ENCODE measurements at regions not wholly inside any gene's neighbourhood (a gene's known extent, or its start where the extent isn't known, plus 50 kb on each side); places are given as distances from the start of the nearest gene placed in this dataset.

GRCh38 chr3:153749070-153749610 lies 372.1 kb upstream of the ARHGEF26 start:
- no peaks in the 10 kb centered on the region for H3K4me1 ChIP-seq (ENCODE audit: control insufficient read depth, insufficient read depth, low read length)
- H3K27me3 ChIP-seq (ENCODE audit: control insufficient read depth, insufficient read depth, low read length), result no peaks in the 10 kb centered on the region
- H3K27ac ChIP-seq (ENCODE audit: low read length), result no peak overlapping the region
- BruUV-seq (replicated peaks), result no TSS peak
- TF ChIP-seq REST (IDR thresholded peaks at IDR 0.05; ENCODE audit: insufficient read depth in 1 of 2, low read depth in 2 of 2, low read length in 1 of 2) (no peak), POLR2AphosphoS5 (IDR thresholded peaks at IDR 0.05; ENCODE audit: low read depth, low read length) (no peak), SIN3A (IDR thresholded peaks at IDR 0.05; ENCODE audit: borderline replicate concordance, insufficient read depth, low read depth, low read length) (no peak), TCF7L2 (IDR thresholded peaks at IDR 0.05; ENCODE audit: low read depth, low read length) (no peak)
- TF ChIP-seq, protein P1, sequence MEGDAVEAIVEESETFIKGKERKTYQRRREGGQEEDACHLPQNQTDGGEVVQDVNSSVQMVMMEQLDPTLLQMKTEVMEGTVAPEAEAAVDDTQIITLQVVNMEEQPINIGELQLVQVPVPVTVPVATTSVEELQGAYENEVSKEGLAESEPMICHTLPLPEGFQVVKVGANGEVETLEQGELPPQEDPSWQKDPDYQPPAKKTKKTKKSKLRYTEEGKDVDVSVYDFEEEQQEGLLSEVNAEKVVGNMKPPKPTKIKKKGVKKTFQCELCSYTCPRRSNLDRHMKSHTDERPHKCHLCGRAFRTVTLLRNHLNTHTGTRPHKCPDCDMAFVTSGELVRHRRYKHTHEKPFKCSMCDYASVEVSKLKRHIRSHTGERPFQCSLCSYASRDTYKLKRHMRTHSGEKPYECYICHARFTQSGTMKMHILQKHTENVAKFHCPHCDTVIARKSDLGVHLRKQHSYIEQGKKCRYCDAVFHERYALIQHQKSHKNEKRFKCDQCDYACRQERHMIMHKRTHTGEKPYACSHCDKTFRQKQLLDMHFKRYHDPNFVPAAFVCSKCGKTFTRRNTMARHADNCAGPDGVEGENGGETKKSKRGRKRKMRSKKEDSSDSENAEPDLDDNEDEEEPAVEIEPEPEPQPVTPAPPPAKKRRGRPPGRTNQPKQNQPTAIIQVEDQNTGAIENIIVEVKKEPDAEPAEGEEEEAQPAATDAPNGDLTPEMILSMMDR (IDR thresholded peaks at IDR 0.05), result no peak
- no peak for ATAC-seq
- H3K36me3 ChIP-seq (ENCODE audit: control insufficient read depth, insufficient read depth, low read length), result no peaks in the 10 kb centered on the region
- CTCF ChIA-PET, result no interaction called here
- in situ Hi-C loops (cut with HindIII; ENCODE audit: low pct_unique_long_range_greater_than_20kb, low sequenced_read_pairs) (no loop called here), intact Hi-C loops (cut with micrococcal nuclease; ENCODE audit: unreplicated experiment) (no loop called here)
- DNase-seq (ENCODE audit: low read depth, low spot score), result no peak
- no peak overlapping the region for H3K4me3 ChIP-seq (ENCODE audit: low read depth in 2 of 2, low read length in 2 of 2)
- POLR2A ChIA-PET, result no interaction called here
- no peaks in the 10 kb centered on the region for H3K9me3 ChIP-seq (ENCODE audit: control insufficient read depth, insufficient read depth, low read depth, low read length)

DNA sequence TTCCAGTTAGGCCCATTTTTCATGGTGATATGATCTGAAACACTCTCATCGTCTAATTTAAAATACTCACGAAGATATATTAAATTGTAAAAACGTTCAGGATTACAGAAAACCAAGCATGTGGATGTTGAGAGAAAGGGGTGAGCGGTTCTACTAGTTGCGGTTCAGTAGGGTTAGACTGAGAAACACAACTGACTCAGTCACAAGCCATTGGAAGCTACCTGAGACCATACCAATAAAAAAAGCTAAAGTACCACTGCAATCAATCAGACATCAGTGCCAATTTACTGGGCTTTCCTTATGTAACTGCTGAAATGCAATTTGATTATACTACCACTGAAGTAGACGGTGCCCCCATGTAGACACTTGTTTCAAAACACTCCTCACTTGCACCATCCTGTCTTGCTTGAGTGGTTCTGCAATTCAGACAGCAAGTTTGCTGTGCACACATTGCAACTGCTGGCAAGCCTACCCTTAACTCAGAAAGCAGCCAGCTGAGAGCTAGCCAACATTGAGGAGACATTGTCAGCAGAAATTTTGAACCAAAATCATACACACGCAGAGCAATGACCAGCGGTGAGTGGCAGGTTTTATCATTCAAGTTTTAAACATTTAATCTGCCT lies 368.7 kb upstream of the ARHGEF26 start:
- H3K9me3 ChIP-seq (ENCODE audit: control insufficient read depth, insufficient read depth, low read depth, low read length), result no peaks in the 10 kb centered on the region
- no peaks in the 10 kb centered on the region for H3K4me1 ChIP-seq (ENCODE audit: control insufficient read depth, insufficient read depth, low read length)
- H3K36me3 ChIP-seq (ENCODE audit: control insufficient read depth, insufficient read depth, low read length), result no peaks in the 10 kb centered on the region
- in situ Hi-C loops (cut with HindIII; ENCODE audit: low pct_unique_long_range_greater_than_20kb, low sequenced_read_pairs), result no loop called here
- ATAC-seq (no peak), DNase-seq (ENCODE audit: low read depth, low spot score) (no peak)
- no TSS peak for BruUV-seq (replicated peaks)
- H3K4me3 ChIP-seq (ENCODE audit: low read depth in 2 of 2, low read length in 2 of 2), result no peak overlapping the region
- H3K27ac ChIP-seq (ENCODE audit: low read length), result no peak overlapping the region
- intact Hi-C loops (cut with micrococcal nuclease; ENCODE audit: unreplicated experiment), result no loop called here
- ChIA-PET POLR2A (no interaction called here), CTCF (no interaction called here)
- TF ChIP-seq SIN3A (IDR thresholded peaks at IDR 0.05; ENCODE audit: borderline replicate concordance, insufficient read depth, low read depth, low read length) (no peak), POLR2AphosphoS5 (IDR thresholded peaks at IDR 0.05; ENCODE audit: low read depth, low read length) (no peak), TCF7L2 (IDR thresholded peaks at IDR 0.05; ENCODE audit: low read depth, low read length) (no peak)
- TF ChIP-seq, protein P1 (IDR thresholded peaks at IDR 0.05), result no peak
- H3K27me3 ChIP-seq (ENCODE audit: control insufficient read depth, insufficient read depth, low read length), result no peaks in the 10 kb centered on the region

Data from Panc1 (cell line).